ENCODE measurements at regions not wholly inside any gene's neighbourhood (a gene's known extent, or its start where the extent isn't known, plus 50 kb on each side); places are given as distances from the start of the nearest gene placed in this dataset.

DNA sequence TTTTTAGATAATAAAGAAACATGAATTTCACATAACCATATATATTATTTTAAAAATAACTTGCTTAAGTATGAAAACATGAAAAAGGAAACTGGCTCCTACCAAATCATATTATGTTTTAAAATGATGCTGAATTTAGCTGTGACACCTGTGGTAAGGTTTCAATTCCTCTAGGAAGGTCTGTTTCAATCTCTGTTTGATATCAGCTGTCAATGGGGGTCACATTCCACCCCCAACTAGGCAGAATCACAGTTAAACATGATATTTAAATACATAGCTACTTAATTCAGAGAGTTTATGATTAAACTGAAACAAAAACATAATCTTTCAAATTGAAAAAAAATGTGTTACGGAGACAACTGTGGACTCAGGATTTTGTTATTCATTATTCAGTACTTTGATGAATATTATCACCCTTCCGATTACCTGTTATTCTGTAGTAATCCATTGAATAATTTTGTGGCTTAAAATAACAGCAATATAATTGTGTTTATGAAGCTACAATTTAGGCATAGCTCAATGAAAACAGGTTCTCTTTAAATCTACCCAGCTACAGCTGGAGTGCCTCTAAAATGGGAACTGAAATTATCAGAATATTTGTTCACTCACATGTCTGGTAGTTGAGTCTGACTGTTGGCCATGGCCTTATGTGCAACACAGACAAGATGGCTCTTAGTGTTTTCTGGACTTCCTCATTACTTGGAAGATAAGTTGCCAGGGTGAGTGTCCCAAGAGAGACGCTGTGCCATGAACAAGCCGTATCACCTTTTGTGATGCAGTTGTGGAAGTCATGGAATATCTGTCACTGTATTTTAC lies 244.6 kb upstream of the ANO3 start:
- Histone ChIP-seq H3K9me3 (no peaks in the 10 kb centered on the region), H3K4me1 (peaks cover 0 to 5% (median 0%) of the 10 kb centered on the region in 4 donors), H3K27me3 (no peaks in the 10 kb centered on the region), H3K4me3 (no peak overlapping the region), H3K36me3 (no peaks in the 10 kb centered on the region), H3K27ac (no peak overlapping the region)
- DNase-seq, result no peak
- intact Hi-C loops (cut with DNase I; ENCODE audit: low total_unique reads), result no loop called here
- TF ChIP-seq, protein P1, sequence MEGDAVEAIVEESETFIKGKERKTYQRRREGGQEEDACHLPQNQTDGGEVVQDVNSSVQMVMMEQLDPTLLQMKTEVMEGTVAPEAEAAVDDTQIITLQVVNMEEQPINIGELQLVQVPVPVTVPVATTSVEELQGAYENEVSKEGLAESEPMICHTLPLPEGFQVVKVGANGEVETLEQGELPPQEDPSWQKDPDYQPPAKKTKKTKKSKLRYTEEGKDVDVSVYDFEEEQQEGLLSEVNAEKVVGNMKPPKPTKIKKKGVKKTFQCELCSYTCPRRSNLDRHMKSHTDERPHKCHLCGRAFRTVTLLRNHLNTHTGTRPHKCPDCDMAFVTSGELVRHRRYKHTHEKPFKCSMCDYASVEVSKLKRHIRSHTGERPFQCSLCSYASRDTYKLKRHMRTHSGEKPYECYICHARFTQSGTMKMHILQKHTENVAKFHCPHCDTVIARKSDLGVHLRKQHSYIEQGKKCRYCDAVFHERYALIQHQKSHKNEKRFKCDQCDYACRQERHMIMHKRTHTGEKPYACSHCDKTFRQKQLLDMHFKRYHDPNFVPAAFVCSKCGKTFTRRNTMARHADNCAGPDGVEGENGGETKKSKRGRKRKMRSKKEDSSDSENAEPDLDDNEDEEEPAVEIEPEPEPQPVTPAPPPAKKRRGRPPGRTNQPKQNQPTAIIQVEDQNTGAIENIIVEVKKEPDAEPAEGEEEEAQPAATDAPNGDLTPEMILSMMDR (IDR thresholded peaks at IDR 0.05), result no peak

DNA sequence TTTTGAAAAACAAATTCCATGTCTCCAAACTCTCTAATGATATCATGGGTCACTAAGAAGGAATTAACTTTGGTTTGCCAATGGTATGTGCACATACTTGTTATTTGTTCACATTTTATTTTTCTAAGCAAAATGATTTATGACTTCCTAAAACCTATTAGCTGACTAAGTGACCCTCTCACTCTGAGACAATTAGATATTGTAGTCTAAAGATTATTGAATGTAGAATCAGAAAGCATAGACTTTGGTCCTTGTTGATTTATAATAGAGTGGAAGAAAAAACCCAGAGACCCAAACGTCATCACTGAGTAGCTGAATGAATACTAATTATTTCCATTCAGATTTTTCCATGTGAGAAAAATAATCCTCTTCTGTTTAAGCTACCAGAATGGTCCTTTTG lies 243.5 kb upstream of the ANO3 start:
- Histone ChIP-seq H3K4me1 (peaks cover 0 to 5% (median 0%) of the 10 kb centered on the region in 4 donors), H3K9me3 (no peaks in the 10 kb centered on the region), H3K27me3 (no peaks in the 10 kb centered on the region), H3K36me3 (no peaks in the 10 kb centered on the region), H3K27ac (no peak overlapping the region), H3K4me3 (no peak overlapping the region)
- TF ChIP-seq, protein P1 (IDR thresholded peaks at IDR 0.05), result no peak
- no peak for DNase-seq
- intact Hi-C loops (cut with DNase I; ENCODE audit: low total_unique reads), result no loop called here

DNA sequence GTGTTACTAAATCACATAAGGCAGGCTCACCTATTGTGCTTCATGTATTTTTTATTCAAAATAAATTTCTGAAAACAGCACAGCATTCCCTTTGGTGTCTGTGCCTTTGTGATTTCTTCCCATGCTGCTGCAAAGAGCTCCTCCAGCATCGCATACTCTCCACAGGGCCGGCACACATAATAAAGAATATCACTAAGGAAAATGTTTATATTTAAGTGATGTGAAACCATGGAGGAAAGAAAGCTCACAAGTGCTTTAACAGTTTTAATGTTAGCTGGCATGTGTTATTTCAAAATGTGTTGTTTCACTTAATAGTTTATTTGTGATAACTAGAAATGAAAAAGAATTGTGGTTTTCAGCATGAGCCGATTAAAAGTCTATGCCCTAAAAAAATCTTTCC lies 241.3 kb upstream of the ANO3 start:
- DNase-seq, result no peak
- intact Hi-C loops (cut with DNase I; ENCODE audit: low total_unique reads), result no loop called here
- no peaks in the 10 kb centered on the region for H3K9me3 ChIP-seq
- H3K4me1 ChIP-seq, result peaks cover 0 to 5% (median 0%) of the 10 kb centered on the region in 4 donors
- H3K4me3 ChIP-seq, result no peak overlapping the region
- TF ChIP-seq, protein P1 (IDR thresholded peaks at IDR 0.05), result no peak
- no peak overlapping the region for H3K27ac ChIP-seq
- no peaks in the 10 kb centered on the region for H3K36me3 ChIP-seq
- no peaks in the 10 kb centered on the region for H3K27me3 ChIP-seq

DNA sequence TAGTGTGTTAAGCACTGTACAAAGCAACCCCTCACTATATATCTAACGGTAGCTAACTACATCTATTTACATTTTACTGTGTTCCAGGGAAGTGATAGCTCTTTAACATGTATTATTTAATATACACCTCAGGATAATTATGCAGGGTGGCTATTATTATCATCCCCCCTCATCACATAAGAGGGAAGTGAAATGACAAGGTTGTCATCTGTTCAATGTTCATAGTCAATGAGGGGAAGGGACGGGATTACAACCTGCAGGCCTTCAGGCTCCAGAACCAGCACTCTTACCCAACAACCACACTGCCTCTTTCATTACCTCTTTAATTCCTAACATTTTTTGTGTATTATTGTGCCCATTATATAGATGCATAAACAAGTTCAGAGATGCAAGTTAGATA lies 238.7 kb upstream of the ANO3 start:
- no peak overlapping the region for H3K27ac ChIP-seq
- no peaks in the 10 kb centered on the region for H3K27me3 ChIP-seq
- H3K4me3 ChIP-seq, result no peak overlapping the region
- no peaks in the 10 kb centered on the region for H3K9me3 ChIP-seq
- intact Hi-C loops (cut with DNase I; ENCODE audit: low total_unique reads), result no loop called here
- DNase-seq, result no peak
- no peaks in the 10 kb centered on the region for H3K36me3 ChIP-seq
- H3K4me1 ChIP-seq, result peaks cover 0 to 5% (median 0%) of the 10 kb centered on the region in 4 donors
- TF ChIP-seq, protein P1 (IDR thresholded peaks at IDR 0.05), result no peak

DNA sequence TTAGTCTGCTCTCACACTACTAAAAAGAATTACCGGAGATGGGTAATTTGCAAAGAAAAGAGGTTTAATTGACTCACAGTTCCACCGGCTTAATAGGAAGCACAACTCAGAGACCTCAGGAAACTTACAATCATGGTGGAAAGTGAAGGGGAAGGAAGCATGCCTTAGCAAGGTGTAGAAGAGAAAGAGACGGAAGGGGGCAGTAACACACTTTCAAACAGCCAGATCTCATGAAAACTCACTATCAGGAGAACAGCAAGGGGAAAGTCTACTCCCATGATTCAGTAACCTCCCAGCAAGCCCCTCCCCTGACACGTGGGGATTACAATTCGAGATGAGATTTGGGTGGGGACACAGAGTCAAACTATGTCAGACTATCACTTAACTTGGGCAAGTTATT lies 236.6 kb upstream of the ANO3 start:
- Histone ChIP-seq H3K9me3 (no peaks in the 10 kb centered on the region), H3K27me3 (no peaks in the 10 kb centered on the region), H3K4me3 (no peak overlapping the region), H3K36me3 (no peaks in the 10 kb centered on the region), H3K27ac (no peak overlapping the region), H3K4me1 (no peaks in the 10 kb centered on the region)
- TF ChIP-seq, protein P1 (IDR thresholded peaks at IDR 0.05), result no peak
- DNase-seq, result no peak
- intact Hi-C loops (cut with DNase I; ENCODE audit: low total_unique reads), result no loop called here
